HG03025 (cell line): ENCODE measurements at regions not wholly inside any gene's neighbourhood (a gene's known extent, or its start where the extent isn't known, plus 50 kb on each side); places are given as distances from the start of the nearest gene placed in this dataset.
"Not testable (repeated sequence)": the region's sequence is repeated elsewhere in the genome, so short reads cannot be mapped to it uniquely, and the experiment has no call there.

Experiments used
- ATAC-seq: cut with Tn5 transposase; IDR thresholded peaks from one replicate; pipeline ENCODE4 v1.9.1; 2021; ENCODE audit warnings: mild to moderate bottlenecking, moderate library complexity; ENCODE audit not compliant: unreplicated experiment, low FRiP score

DNA sequence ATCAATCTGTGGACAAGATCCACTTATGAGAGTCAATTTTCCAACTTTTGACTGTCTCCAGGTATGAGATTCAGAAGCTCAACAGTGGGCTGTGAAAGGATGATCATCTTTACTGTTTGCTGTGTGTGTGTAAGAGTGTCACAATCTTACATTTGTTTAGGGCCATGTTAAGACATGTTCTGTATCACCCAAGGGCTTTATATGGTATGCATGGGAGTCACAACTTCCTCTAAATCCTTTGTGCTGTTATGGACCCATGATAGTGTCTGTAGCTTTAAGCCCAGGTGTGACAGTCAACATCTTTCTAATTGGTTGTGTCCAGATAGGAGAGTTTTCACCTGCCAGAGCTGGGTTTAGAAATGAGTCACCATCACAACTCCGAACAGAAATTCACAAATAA is 70.2 kb downstream of the ZNF726 start:
- ATAC-seq = not testable (repeated sequence)

DNA sequence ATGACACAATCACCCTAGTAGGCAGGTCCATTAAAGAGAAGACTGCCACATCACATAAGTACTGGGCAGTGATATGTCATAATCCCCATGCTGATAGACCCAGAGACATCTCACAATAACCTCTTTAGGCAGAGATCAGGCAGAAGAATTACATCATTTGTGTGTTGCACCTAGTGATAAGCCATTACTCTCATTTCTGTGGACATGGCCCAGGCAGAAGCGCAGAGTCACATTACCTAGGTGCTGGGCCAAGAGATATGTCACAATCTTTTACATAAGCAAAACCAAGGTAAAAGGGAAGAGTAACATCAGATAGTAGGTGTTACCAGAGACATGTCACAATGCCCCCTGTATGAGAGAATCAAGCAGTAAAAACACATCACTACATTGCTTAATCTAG is 71.9 kb downstream of the ZNF726 start:
- no peak for ATAC-seq

DNA sequence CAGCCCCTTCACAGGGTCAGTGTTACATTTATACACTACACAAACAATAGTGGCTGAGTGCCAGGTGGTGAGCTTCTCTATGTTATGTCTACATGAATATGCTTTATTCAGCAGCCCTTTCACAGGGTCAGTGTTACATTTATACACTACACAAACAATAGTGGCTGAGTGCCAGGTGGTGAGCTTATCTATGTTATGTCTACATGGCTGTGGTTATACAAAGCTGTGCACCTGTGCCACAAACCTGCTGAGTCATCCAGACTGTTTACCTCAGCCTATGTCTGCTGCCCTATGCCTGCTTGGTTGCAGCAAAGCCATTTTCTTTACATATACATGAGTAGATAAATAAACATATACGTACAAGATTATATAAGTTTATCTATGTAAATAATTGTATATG is 76.5 kb downstream of the ZNF726 start:
- ATAC-seq = no peak

- ATAC-seq = no peak
Observed at GRCh38 chr19:23992348-23992747, 77.7 kb downstream of the ZNF726 start.

DNA sequence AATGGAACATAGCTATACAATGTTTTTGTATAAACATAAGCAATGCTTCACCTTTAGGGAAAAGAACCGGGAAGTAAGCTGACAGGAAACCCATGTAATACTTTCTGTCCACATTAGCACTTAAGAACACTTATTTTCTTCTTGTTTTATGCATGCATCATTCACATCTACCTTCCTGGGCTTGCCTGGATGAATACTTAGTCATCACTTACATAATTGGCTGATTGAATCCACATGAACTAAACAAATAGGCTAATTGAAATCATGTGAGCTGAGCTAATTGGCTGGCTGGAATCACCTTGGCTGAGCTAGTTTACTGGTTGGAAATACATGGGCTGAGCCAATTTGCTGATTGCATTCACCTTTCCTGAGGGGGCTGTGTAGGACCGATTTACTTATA is 78.8 kb downstream of the ZNF726 start:
- no peak for ATAC-seq

DNA sequence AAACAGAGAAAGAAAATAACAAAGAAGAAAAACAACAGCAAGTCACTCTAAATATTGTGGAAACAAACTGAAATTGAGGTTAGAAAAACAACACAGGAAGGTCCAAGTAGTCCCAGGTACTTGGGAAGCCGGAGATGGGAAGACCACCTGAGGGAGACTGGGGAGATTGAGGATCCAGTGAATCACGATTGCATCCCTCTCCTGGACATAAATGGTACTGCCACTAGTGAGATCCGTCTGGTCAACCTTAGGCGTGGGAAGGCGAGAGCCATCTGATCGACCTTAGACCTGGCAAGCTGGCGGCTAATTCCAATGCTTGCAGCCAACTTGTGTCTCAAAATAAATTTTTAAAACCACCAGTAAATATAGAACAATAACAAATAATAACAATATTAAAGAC is 81.9 kb downstream of the ZNF726 start:
- ATAC-seq = no peak

DNA sequence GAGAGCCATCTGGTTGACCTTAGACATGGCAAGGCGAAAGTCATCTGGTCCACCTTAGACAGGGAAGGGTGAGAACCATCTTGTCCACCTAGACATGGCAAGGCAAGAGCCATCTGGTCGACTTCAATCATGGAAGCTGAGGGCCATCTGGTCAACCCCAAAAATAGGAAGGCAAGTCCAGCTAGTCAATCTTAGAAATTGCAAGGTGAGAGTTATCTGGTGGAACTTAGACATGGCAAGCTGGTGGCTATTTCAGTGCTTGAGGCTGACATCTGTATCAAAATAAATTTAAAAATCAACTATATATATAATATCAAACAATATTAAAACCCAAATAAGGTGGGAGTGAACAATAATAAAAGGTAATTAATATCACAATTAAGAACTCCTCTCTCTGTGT is 83.9 kb downstream of the ZNF726 start:
- ATAC-seq = no peak

GRCh38 chr19:23999821-24000610 is 85.3 kb downstream of the ZNF726 start:
- ATAC-seq = no peak

GRCh38 chr19:24000656-24001055 is 86.0 kb downstream of the ZNF726 start:
- no peak for ATAC-seq

DNA sequence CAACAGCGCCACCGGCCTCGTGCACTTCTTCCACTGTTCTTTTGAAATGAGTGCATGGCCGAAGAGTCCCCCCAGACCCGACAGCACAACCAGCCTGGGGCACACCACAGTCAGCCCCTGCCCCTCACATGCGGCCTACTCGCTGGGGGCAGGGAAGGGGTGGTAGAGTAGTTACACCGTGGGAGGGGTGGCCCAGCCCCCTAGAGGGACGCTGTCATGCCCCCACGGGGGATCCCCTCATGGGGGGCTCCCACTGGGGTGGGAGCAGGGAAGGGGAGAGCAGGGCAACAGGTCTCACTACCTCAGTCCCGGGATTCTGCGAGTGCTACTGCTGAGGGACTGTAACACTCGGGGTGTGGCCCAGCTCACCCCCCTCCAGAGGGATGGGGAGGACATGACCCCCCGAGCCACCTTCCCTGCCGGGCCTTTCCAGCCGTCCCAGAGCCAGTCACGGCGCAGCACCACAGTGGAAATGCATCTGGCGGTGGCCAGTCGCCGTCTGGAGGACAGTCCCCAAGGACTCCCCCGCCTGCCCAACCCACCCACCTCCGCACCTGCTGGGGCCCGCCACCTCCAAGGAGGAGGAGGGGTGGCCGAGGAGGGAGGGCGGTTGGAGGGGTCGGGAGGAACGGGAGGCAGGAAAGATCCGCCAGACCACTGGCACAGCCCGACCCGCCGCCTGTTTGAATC is 84.6 kb upstream of the ZNF254 start:
- ATAC-seq = no peak

DNA sequence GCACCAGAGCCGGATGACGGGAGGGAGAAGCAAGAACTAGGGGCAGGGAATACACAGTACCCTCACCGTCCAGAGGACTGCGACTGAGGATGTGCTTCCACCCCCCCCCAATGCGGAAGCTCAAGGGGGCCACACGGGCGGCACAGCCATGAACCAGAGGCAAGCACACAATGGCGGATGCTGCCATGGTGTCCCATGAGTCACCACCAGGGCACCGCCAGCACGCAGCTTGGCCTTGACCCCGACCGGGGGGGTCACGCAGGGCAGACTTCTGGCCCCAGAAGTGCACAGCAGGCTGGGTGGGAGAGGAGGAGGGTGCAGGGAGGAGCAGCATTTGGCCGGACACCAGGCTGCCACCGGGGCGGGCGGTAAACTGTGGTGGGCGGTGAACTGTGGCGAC is 83.5 kb upstream of the ZNF254 start:
- ATAC-seq = no peak

- no peak for ATAC-seq
Observed at GRCh38 chr19:24004166-24004565, 82.8 kb upstream of the ZNF254 start.

DNA sequence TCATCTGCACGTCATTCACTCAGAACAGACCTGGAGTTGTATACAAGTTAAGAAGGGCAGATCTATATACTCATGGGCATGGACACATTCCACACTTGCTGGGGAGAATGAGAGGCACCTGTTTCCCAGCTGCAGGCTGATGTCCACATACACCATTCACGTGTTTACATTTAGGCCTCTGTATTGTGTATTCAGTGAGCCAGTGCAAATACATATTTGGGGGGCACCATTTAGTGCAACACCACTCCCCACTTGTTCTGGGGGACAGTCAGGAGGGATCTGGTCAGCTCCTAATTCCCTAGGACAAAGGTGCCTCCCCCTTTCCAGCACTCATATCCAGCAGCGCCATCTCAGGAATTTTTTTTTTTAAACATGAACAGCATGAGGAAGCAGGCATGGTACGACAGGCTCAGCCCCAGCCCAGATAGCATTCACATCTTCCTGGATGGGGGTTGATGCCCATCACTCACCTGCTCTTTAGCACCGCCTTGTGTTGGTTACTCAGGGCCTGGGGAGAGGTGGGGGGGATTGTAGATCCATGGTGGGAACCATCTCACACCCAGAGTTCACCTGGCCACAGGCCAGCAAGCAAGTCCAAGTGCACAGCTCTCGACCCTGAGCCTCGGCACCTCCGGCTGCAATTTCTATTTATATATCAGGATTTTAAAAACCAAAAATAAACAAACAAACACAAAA is 56.9 kb upstream of the ZNF254 start:
- ATAC-seq = no peak

DNA sequence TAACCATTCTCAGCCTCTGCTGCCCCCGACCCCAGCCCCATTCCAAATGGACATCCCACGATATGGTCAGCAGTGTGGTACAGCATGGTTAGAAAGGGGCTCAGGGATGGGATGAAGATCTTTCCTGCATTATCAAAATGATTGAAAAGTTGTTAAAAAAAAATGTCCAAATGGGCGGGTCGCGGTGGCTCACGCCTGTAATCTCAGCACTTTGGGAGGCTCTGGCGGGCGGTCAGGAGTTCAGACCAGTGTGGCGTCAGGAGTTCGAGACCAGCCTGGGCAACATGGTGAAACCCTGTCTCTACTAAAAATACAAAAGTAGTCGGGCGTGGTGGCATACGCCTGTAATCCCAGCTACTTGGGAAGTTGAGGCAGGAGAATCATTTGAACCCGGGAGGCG is 54.3 kb upstream of the ZNF254 start:
- ATAC-seq = no peak

- peak; percentile 84 for ATAC-seq
Observed at GRCh38 chr19:24033301-24033962, 53.6 kb upstream of the ZNF254 start.

GRCh38 chr19:24033963-24034342 is 53.0 kb upstream of the ZNF254 start:
- peak; percentile 33 for ATAC-seq

- not testable (repeated sequence) for ATAC-seq
Observed at GRCh38 chr19:24035261-24035880, 51.6 kb upstream of the ZNF254 start.
